Left lung (tissue), 4 donors: ENCODE measurements at regions not wholly inside any gene's neighbourhood (a gene's known extent, or its start where the extent isn't known, plus 50 kb on each side); places are given as distances from the start of the nearest gene placed in this dataset.

Source experiments
- ATAC-seq: fragments of 200-7000 bp; cut with Tn5 transposase; one replicate; pipeline ENCODE4 v1.9.1; 2020; ENCODE audit warnings: moderate library complexity
- DNase-seq, 4 donors: peaks; one replicate each; pipeline ENCODE4 v3.0.0-alpha.2; 2013 to 2020
- H3K27ac ChIP-seq, 2 donors: fragments of 200-600 bp; sonication (generic) in 1 of 2; one replicate each; pipeline versions ENCODE4 v1.5.0 to v1.8.0; 2020 to 2021
- H3K27me3 ChIP-seq, 2 donors: fragments of 200-600 bp; sonication (generic) in 1 of 2; one replicate each; pipeline versions ENCODE4 v1.5.0 to v1.8.0; 2020 to 2021
- H3K36me3 ChIP-seq, 2 donors: fragments of 200-600 bp; sonication (generic) in 1 of 2; one replicate each; pipeline versions ENCODE4 v1.5.0 to v1.8.0; 2020 to 2021
- H3K4me1 ChIP-seq, 2 donors: fragments of 200-600 bp; one replicate each; pipeline ENCODE4 v1.8.0; 2021
- H3K4me3 ChIP-seq, 2 donors: fragments of 200-600 bp; sonication (generic) in 1 of 2; one replicate each; pipeline versions ENCODE4 v1.5.0 to v1.8.0; 2020 to 2021; ENCODE audit warnings: mild to moderate bottlenecking in 1 of 2
- H3K9me3 ChIP-seq, 2 donors: fragments of 200-600 bp; sonication (generic) in 1 of 2; one replicate each; pipeline versions ENCODE4 v1.5.0 to v1.8.0; 2020 to 2021
- intact Hi-C, 2 donors: fragments of 100-400 bp; cut with DNase I; formaldehyde crosslinking; loops; one replicate each; pipeline versions ENCODE4 v1.11.2 to v1.14.2; 2022
- TF ChIP-seq, protein P1 (sequence below), 2 donors: fragments of 200-600 bp; sonication (generic) in 1 of 2; IDR thresholded peaks; one replicate each; pipeline versions ENCODE4 v1.5.0 to v1.8.0; 2021; ENCODE audit warnings: antibody characterized with exemption in 2 of 2
- donor health status: DM: no; HTN: yes; CAD: no.
- donor health status: DM: no; HTN: no; CAD: no.

DNA sequence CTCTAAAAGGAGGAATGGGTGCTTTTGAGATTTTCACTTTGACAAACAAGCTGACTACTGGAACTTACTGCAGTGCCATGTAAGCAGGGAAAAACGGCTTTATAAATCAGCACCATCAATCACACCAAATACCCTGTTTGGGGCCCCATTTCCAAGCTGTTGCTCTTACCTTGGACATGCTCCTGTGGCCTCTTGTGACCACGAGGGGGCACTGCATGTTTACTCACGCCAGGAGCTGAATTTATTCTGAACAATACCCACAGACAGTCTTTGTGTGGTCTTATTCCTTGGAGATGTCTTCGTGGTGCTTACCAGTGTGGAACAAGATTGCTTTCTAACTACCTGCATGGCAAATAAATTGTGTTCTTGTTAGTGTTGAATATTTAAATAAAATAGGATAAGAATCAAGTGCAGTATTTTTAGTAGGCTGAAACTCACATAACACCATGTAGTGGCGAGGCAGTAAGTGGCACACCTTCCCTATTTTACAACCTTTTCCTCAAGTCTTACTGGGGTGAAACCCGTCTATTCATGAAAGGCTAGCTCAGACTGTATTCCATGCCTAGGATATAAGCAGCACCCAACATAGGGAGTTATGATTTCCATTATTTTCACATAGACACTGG is 155.5 kb upstream of the NMUR2 start:
- intact Hi-C loops: no loop called here
- TF ChIP-seq, protein P1, sequence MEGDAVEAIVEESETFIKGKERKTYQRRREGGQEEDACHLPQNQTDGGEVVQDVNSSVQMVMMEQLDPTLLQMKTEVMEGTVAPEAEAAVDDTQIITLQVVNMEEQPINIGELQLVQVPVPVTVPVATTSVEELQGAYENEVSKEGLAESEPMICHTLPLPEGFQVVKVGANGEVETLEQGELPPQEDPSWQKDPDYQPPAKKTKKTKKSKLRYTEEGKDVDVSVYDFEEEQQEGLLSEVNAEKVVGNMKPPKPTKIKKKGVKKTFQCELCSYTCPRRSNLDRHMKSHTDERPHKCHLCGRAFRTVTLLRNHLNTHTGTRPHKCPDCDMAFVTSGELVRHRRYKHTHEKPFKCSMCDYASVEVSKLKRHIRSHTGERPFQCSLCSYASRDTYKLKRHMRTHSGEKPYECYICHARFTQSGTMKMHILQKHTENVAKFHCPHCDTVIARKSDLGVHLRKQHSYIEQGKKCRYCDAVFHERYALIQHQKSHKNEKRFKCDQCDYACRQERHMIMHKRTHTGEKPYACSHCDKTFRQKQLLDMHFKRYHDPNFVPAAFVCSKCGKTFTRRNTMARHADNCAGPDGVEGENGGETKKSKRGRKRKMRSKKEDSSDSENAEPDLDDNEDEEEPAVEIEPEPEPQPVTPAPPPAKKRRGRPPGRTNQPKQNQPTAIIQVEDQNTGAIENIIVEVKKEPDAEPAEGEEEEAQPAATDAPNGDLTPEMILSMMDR (IDR thresholded peaks at IDR 0.05): peak; percentile 62
- DNase-seq (peak; percentile 34 to 71 (median 50)), ATAC-seq (peak; percentile 82)
- H3K27ac ChIP-seq: no peak overlapping the region
- no peaks in the 10 kb centered on the region for H3K9me3 ChIP-seq
- no peaks in the 10 kb centered on the region for H3K4me1 ChIP-seq
- no peaks in the 10 kb centered on the region for H3K36me3 ChIP-seq
- H3K4me3 ChIP-seq: no peak overlapping the region
- no peaks in the 10 kb centered on the region for H3K27me3 ChIP-seq

DNA sequence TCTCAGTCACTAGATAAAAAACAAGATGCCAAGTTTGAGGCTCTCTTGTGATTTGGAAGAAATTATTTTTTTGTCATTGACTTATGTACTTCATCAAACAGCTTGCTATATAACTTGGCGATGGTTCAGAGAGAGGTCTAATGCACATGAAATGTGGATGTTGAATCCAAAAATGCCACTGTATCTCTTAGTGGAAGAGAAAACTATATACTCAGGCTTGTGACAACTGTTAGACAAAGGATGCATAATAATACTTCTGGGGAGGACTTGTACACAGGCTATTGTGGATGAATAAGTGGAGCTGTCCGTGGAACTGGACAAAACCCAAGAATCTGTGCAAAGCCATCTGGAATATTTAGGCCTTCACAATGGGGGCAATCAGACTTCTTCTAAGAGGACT is 162.9 kb upstream of the NMUR2 start:
- Histone ChIP-seq H3K4me1 (no peaks in the 10 kb centered on the region), H3K4me3 (no peak overlapping the region), H3K36me3 (no peaks in the 10 kb centered on the region), H3K27ac (no peak overlapping the region), H3K27me3 (no peaks in the 10 kb centered on the region), H3K9me3 (peaks cover 0 to 2% of the 10 kb centered on the region in 2 donors)
- ATAC-seq (no peak), DNase-seq (peak in 2 of 4 donors; percentile 63 to 75)
- intact Hi-C loops: no loop called here
- TF ChIP-seq, protein P1 (IDR thresholded peaks at IDR 0.05): no peak

DNA sequence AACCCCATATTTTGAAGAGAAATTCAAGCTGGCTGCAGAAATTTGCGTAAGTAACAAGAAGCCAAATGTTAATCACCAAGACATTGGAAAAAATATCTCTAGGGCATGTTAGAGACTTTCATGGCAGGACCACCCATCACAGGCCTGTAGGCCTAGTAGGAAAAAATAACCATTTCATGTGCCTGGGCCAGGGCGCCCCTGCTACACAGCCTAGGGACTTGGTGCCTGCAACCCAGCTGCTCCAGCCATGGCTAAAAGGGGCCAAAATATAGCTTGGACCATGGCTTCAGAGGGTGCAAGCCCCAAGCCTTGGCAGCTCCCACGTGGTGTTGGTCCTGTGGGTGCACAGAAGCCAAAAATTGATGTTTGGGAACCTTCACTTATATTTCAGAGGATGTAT is 167.7 kb upstream of the NMUR2 start:
- Histone ChIP-seq H3K4me1 (no peaks in the 10 kb centered on the region), H3K27me3 (no peaks in the 10 kb centered on the region), H3K4me3 (no peak overlapping the region), H3K36me3 (no peaks in the 10 kb centered on the region), H3K27ac (no peak overlapping the region), H3K9me3 (peaks cover 0 to 2% of the 10 kb centered on the region in 2 donors)
- intact Hi-C loops: no loop called here
- no peak for ATAC-seq
- DNase-seq: no peak
- TF ChIP-seq, protein P1 (IDR thresholded peaks at IDR 0.05): no peak

DNA sequence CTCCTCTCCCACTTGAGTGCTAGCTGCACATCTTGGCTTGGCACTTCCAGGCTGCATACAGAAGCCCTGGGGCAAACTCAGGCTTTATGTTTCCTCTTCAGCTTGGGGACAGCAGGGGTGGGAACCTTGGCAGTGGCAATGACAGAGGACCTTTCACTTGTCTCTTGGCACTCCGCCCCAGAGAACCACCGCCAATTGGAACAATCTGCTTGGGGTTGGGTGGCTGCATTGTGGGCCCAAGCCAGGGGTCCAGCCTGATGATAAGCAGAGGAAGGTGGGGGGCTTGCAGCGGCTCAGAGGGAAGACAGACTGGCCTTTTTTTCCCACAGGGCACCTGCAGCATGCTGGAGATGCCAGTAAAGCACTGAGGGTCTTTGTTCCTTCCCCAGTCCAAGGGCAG is 179.0 kb upstream of the NMUR2 start:
- no peak for ATAC-seq
- DNase-seq: no peak
- intact Hi-C loops: no loop called here
- H3K4me3 ChIP-seq: no peak overlapping the region
- no peak overlapping the region for H3K27ac ChIP-seq
- no peaks in the 10 kb centered on the region for H3K4me1 ChIP-seq
- H3K9me3 ChIP-seq: peaks cover 0 to 29% of the 10 kb centered on the region in 2 donors
- H3K36me3 ChIP-seq: no peaks in the 10 kb centered on the region
- TF ChIP-seq, protein P1 (IDR thresholded peaks at IDR 0.05): no peak
- H3K27me3 ChIP-seq: no peaks in the 10 kb centered on the region

DNA sequence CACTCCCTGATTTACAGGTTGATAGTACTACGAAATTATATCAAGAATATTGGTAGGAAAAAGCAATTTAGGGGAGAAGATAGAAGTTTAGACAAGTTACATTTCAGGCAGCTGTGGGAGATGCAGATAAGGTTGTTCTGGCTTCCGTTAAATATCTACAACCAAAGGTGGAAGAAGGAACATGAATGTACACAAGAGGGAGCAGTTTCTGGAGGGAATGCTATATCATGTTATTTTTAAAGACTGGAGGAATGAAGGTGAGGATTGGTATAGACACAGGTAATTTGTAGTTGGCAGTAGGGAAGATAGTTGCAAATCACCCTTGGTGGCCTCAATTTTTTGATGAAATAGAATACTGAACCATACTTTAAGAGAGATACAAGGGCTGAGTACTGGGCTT is 187.3 kb upstream of the NMUR2 start:
- no peak overlapping the region for H3K4me3 ChIP-seq
- no peaks in the 10 kb centered on the region for H3K27me3 ChIP-seq
- no peak for DNase-seq
- intact Hi-C loops: no loop called here
- peaks cover 0 to 11% of the 10 kb centered on the region in 2 donors for H3K9me3 ChIP-seq
- no peak for ATAC-seq
- H3K36me3 ChIP-seq: no peaks in the 10 kb centered on the region
- no peaks in the 10 kb centered on the region for H3K4me1 ChIP-seq
- no peak overlapping the region for H3K27ac ChIP-seq
- TF ChIP-seq, protein P1 (IDR thresholded peaks at IDR 0.05): no peak
